GM21447 (cell line): ENCODE measurements at regions not wholly inside any gene's neighbourhood (a gene's known extent, or its start where the extent isn't known, plus 50 kb on each side); places are given as distances from the start of the nearest gene placed in this dataset.

ENCODE experiments used
- ATAC-seq: cut with Tn5 transposase; IDR thresholded peaks from one replicate; pipeline ENCODE4 v1.9.1; 2021; ENCODE audit not compliant: unreplicated experiment

GRCh38 chr15:99921101-99921500 lies 187.9 kb upstream of the LYSMD4 start:
- ATAC-seq, result no peak

GRCh38 chr15:99918072-99918471 lies 184.8 kb upstream of the LYSMD4 start:
- no peak for ATAC-seq

DNA sequence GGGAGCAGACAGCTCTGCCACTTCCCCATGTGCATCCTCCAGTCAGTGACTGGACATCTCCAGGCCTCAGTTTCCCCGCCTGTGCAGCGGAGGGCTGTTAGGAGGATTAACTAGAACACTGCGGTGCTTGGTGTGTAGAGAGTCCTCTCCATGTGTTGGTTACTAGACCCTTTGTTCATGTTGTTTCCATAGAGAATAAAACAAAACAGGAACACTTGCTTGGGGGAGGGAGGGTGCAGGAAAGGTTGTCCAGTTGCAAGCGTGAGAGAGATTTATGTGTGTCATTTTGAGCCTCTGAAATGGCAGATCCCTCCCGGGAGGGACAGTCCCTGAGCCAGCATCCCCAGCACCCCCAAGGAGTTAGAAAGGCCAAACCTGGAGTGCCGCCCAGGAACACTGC lies 184.0 kb upstream of the LYSMD4 start:
- ATAC-seq, result no peak

GRCh38 chr15:99916668-99917223 lies 183.5 kb upstream of the LYSMD4 start:
- no peak for ATAC-seq

- no peak for ATAC-seq
These were observed 181.5 kb upstream of the LYSMD4 start for GRCh38 chr15:99914723-99915122.

GRCh38 chr15:99911816-99912215 lies 178.6 kb upstream of the LYSMD4 start:
- ATAC-seq, result no peak

- ATAC-seq, result no peak
These were observed 176.5 kb upstream of the LYSMD4 start for GRCh38 chr15:99909592-99910295.

DNA sequence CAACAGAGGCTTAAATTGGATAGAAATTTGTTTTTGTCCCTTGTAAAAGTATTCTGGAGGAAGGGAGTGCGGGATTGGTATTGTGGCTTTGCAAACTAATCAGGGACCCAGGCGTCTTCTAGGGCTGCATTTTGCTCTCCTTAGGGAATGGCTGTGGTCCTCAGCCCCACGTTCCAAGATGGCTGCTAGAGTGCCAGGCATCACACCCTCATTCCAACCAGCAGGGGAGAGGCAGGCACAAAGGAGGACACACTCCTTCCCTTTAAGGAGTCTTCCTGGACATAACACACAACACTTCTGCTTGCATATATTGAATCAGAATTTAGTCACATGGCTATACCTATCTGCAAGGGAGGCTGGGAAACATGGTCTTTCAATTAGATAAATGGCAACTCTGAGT lies 174.5 kb upstream of the LYSMD4 start:
- ATAC-seq, result no peak

DNA sequence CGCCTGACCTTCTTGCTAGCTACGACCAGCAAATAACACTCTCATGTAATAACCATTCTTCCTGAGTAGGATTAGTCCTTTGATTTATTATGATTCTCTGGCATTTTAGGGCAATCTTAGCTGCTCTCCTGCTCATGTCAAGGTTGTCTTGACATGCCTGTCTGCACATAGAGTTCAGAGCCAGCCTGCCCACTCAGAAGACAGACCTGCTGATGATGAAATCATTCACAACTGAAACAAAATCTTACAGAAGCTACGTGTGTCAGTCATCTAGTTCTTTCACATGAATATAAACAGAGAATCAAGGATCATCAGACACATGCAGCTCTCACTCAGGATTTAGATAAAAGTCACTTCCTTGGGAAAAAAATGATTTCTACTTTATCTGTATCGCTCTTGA lies 173.6 kb upstream of the LYSMD4 start:
- ATAC-seq, result no peak

GRCh38 chr15:99906311-99906710 lies 173.1 kb upstream of the LYSMD4 start:
- no peak for ATAC-seq

GRCh38 chr15:99902248-99902928 lies 169.2 kb upstream of the LYSMD4 start:
- ATAC-seq, result no peak

DNA sequence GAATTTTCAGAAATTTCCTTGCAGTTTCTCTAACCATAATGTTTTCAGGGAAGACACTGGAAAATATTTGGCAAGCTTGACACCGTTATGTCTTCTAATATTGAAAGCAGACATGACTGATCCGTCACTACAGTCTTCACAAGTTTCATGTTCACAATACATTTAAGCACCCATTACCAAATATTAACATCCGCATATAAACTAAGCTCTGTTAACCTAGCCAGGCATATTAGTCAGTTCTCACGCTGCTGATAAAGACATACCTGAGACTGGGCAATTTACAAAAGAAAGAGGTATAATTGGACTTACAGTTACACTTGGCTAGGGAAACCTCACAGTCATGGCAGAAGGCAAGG lies 162.7 kb upstream of the LYSMD4 start:
- ATAC-seq, result no peak

DNA sequence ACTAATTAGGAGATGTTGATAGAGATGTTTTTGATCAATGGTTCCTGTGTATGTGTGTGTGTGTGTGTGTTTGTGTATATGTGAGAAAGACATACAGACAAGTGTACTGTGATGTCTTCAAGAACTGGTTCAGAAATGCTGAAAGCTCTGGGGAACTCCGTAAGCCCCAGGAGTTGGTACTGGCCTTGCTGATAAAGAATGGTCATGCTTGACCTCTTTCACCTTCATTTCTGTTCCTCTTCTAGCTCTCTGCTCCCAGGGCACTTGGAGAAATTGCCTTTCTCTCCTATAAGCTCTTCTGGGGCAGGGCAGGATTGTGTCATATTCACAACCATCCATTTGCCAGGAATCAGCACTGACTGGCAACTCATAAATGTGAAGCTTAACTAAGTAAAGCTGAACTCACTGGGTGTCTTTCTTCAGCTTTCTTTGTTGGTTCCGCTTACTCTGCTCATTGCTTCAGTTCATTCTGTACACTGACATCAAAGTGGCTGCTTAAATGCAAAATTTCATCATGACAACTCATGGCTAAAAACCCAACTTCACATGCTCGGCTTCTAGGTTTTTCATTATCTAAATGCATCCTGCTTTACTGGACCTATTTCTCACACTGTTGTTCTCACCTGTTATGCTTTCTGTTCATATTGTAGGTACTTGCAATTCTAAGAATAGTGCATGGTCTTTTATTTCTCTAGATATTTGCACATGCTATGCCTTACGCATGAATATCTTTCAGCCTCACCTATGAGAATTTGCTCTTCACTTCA lies 162.1 kb upstream of the LYSMD4 start:
- ATAC-seq, result peak; percentile 70

GRCh38 chr15:99878835-99879234 lies 145.6 kb upstream of the LYSMD4 start:
- no peak for ATAC-seq

- no peak for ATAC-seq
These were observed 140.2 kb upstream of the LYSMD4 start for GRCh38 chr15:99873451-99873850.

- ATAC-seq, result no peak
These were observed 130.4 kb upstream of the LYSMD4 start for GRCh38 chr15:99863550-99864198.

DNA sequence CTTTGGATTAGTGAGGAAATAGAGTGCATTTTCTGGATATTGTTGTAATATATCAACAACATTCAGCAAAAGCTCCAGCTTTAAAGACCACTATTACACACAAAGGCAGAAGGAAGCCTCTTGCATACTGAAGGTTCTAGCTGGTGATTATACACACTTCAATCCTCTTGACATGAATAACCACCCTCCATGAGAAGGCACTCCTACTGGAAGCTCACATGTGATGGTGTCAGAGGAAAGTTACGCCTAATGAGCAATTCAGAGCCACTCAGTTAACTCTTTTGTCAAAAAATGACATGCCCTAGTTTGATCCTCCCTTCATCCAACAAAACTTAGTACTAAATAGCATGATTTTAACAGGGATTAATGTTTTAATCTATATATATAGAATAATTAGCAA lies 124.6 kb upstream of the LYSMD4 start:
- no peak for ATAC-seq

DNA sequence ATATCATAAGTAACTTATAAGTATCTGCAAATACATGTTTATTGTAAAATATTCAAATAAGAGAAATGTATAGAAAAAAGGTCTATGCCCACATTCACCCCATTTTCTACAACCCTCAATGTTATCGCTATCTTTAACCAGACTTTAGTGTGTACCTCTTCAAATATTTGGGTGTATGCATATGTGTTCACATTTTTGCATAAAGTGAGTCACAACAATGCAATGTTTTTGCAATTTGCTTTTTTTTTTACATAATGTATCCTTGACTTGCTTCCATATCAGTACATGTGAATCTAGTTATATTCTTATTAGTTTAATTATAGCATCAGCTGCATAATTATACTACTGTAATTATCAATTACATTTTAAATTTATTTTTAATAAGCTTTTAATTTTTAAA lies 117.3 kb upstream of the LYSMD4 start:
- no peak for ATAC-seq

DNA sequence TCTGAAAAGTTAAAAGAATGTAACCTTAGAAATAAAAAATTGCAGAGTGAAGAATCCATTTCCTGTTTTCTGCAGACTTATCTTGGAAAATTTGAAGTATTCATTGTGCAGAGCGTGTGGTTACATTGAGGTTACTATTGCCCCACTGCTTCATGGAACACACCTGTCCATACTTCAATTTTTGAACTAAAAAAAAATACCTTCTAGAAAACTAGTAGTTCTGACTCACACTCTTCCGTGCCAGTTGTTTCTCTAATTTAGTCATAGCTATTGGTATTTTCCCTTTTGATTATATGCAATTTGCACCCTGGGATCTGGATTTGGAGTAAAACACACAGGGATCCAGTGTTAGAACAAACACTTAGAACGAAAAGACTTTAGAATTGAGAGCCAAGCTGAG lies 111.8 kb upstream of the LYSMD4 start:
- peak; percentile 68 for ATAC-seq

GRCh38 chr15:99844150-99844549 lies 110.9 kb upstream of the LYSMD4 start:
- no peak for ATAC-seq

- ATAC-seq, result no peak
These were observed 108.8 kb upstream of the LYSMD4 start for GRCh38 chr15:99842071-99842470.
